DND-41 (cell line): ENCODE measurements at regions not wholly inside any gene's neighbourhood (a gene's known extent, or its start where the extent isn't known, plus 50 kb on each side); places are given as distances from the start of the nearest gene placed in this dataset.

Experiments
- EZH2 ChIP-seq: IDR thresholded peaks from 3 replicates; pipeline ENCODE4 v1.6.1; 2012; ENCODE audit warnings: borderline replicate concordance, low read depth, mild to moderate bottlenecking, moderate library complexity, low read length, inconsistent platforms; ENCODE audit not compliant: severe bottlenecking
- TF ChIP-seq, protein P1 (sequence below): IDR thresholded peaks from 2 replicates; pipeline ENCODE4 v1.5.1; 2012; ENCODE audit warnings: borderline replicate concordance, low read length, moderate library complexity, mild to moderate bottlenecking; ENCODE audit not compliant: poor library complexity, severe bottlenecking; ENCODE audit errors: extremely low read depth

- no peak for TF ChIP-seq EZH2
- TF ChIP-seq, protein P1, sequence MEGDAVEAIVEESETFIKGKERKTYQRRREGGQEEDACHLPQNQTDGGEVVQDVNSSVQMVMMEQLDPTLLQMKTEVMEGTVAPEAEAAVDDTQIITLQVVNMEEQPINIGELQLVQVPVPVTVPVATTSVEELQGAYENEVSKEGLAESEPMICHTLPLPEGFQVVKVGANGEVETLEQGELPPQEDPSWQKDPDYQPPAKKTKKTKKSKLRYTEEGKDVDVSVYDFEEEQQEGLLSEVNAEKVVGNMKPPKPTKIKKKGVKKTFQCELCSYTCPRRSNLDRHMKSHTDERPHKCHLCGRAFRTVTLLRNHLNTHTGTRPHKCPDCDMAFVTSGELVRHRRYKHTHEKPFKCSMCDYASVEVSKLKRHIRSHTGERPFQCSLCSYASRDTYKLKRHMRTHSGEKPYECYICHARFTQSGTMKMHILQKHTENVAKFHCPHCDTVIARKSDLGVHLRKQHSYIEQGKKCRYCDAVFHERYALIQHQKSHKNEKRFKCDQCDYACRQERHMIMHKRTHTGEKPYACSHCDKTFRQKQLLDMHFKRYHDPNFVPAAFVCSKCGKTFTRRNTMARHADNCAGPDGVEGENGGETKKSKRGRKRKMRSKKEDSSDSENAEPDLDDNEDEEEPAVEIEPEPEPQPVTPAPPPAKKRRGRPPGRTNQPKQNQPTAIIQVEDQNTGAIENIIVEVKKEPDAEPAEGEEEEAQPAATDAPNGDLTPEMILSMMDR, result no peak
These were observed 175.1 kb upstream of the KL start for GRCh38 chr13:32840989-32841713.
